Parathyroid adenoma (tissue), 2 donors: ENCODE measurements at regions not wholly inside any gene's neighbourhood (a gene's known extent, or its start where the extent isn't known, plus 50 kb on each side); places are given as distances from the start of the nearest gene placed in this dataset.

Experiments used
- H2AFZ ChIP-seq: fragments of 300-600 bp; sonication (generic); one replicate; pipeline ENCODE4 v1.7.0; 2017; ENCODE audit warnings: antibody characterized with exemption, mild to moderate bottlenecking
- H3K27ac ChIP-seq: fragments of 300-600 bp; sonication (generic); one replicate; pipeline ENCODE4 v1.7.0; 2017
- H3K27me3 ChIP-seq: fragments of 300-600 bp; sonication (generic); one replicate; pipeline ENCODE4 v1.7.0; 2017; ENCODE audit warnings: low read length; ENCODE audit not compliant: control insufficient read depth, insufficient read depth
- H3K36me3 ChIP-seq: fragments of 300-600 bp; sonication (generic); one replicate; pipeline ENCODE4 v1.7.0; 2017; ENCODE audit warnings: low read length; ENCODE audit not compliant: control insufficient read depth, insufficient read depth
- H3K4me1 ChIP-seq: fragments of 300-600 bp; sonication (generic); one replicate; pipeline ENCODE4 v1.7.0; 2017; ENCODE audit warnings: control low read depth
- H3K4me2 ChIP-seq: fragments of 300-600 bp; sonication (generic); one replicate; pipeline ENCODE4 v1.7.0; 2017; ENCODE audit warnings: low read length
- H3K4me3 ChIP-seq: fragments of 300-600 bp; sonication (generic); one replicate; pipeline ENCODE4 v1.7.0; 2017; ENCODE audit warnings: low read depth, low read length
- H3K79me2 ChIP-seq: fragments of 300-600 bp; sonication (generic); one replicate; pipeline ENCODE4 v1.7.0; 2017; ENCODE audit warnings: control low read depth
- H3K9ac ChIP-seq: fragments of 300-600 bp; sonication (generic); one replicate; pipeline ENCODE4 v1.7.0; 2017; ENCODE audit warnings: mild to moderate bottlenecking
- H3K9me3 ChIP-seq: fragments of 300-600 bp; sonication (generic); one replicate; pipeline ENCODE4 v1.7.0; 2017; ENCODE audit warnings: low read length; ENCODE audit not compliant: control insufficient read depth
- CTCF ChIP-seq: fragments of 300-600 bp; sonication (generic); IDR thresholded peaks from one replicate; pipeline ENCODE4 v1.7.0; 2017; ENCODE audit warnings: antibody characterized with exemption, mild to moderate bottlenecking
- donor health status: primary hyperparathyroidism.

DNA sequence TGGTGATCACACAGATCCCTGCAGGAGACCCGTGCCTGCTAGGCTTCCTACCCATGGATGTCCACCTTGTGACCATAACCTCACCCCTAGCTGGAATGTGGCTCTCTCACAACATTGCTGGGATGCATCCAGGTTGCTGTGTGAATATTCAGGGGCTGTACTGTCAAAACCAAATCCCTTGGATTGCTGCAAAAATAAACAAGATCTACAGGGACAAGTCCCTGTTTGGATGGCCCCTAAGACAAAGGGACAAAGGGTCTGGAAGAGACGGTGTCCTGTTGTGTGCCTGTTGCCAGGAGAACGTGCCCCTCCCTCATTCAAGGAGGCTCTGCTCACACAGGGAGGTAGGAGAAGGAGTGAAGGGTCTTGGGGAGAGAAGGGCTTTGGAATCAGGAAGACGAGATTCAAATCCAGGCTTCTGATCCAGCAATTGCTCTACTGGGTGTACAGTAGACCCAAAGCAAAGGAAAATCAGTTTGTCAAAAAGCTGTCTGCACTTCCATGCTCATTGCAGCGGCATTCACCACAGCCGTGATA, 89.2 kb upstream of the WASF3 start:
- Histone ChIP-seq H3K9ac (no peak overlapping the region), H3K27ac (no peak overlapping the region), H3K4me3 (no peak overlapping the region), H3K4me1 (no peaks in the 10 kb centered on the region), H2AFZ (no peak overlapping the region), H3K79me2 (no peaks in the 10 kb centered on the region), H3K27me3 (no peaks in the 10 kb centered on the region), H3K36me3 (no peaks in the 10 kb centered on the region), H3K9me3 (no peaks in the 10 kb centered on the region), H3K4me2 (no peak overlapping the region)
- no peak for TF ChIP-seq CTCF

- no peaks in the 10 kb centered on the region for H3K36me3 ChIP-seq
- TF ChIP-seq CTCF, result no peak
- H3K9ac ChIP-seq, result no peak overlapping the region
- no peaks in the 10 kb centered on the region for H3K79me2 ChIP-seq
- no peak overlapping the region for H3K27ac ChIP-seq
- no peaks in the 10 kb centered on the region for H3K27me3 ChIP-seq
- no peaks in the 10 kb centered on the region for H3K9me3 ChIP-seq
- no peaks in the 10 kb centered on the region for H3K4me1 ChIP-seq
- H2AFZ ChIP-seq, result no peak overlapping the region
- H3K4me2 ChIP-seq, result no peak overlapping the region
- no peak overlapping the region for H3K4me3 ChIP-seq
Observed at GRCh38 chr13:26469602-26470001, 87.9 kb upstream of the WASF3 start.

DNA sequence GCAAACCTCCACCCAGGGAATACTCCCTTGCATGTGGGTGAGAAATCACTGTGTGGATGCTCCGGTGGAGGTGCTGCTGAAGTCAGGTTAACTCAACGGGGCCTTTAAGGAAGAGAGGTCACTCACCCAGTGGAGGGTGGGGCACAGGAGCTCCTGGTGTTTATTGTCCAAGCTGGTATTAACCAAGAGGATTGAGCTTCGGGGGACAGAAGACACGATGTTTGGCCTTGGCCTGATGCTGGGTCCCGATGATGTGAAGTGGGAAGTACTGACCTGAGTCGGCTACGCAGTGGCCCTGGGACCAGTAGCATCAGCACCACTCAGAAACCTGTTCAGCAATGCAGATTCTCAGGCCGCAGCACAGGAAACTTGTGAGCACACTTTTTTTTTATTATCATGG, 85.7 kb upstream of the WASF3 start:
- no peak overlapping the region for H3K4me2 ChIP-seq
- H3K9me3 ChIP-seq, result no peaks in the 10 kb centered on the region
- H2AFZ ChIP-seq, result no peak overlapping the region
- H3K4me1 ChIP-seq, result no peaks in the 10 kb centered on the region
- no peaks in the 10 kb centered on the region for H3K27me3 ChIP-seq
- H3K27ac ChIP-seq, result no peak overlapping the region
- no peak for TF ChIP-seq CTCF
- H3K79me2 ChIP-seq, result no peaks in the 10 kb centered on the region
- H3K9ac ChIP-seq, result no peak overlapping the region
- no peaks in the 10 kb centered on the region for H3K36me3 ChIP-seq
- no peak overlapping the region for H3K4me3 ChIP-seq

- H2AFZ ChIP-seq, result no peak overlapping the region
- H3K36me3 ChIP-seq, result no peaks in the 10 kb centered on the region
- no peak for TF ChIP-seq CTCF
- H3K4me2 ChIP-seq, result no peak overlapping the region
- H3K27me3 ChIP-seq, result no peaks in the 10 kb centered on the region
- H3K27ac ChIP-seq, result no peak overlapping the region
- no peaks in the 10 kb centered on the region for H3K4me1 ChIP-seq
- no peak overlapping the region for H3K4me3 ChIP-seq
- H3K9ac ChIP-seq, result no peak overlapping the region
- no peaks in the 10 kb centered on the region for H3K79me2 ChIP-seq
- H3K9me3 ChIP-seq, result no peaks in the 10 kb centered on the region
Observed at GRCh38 chr13:26473571-26474230, 83.8 kb upstream of the WASF3 start.

DNA sequence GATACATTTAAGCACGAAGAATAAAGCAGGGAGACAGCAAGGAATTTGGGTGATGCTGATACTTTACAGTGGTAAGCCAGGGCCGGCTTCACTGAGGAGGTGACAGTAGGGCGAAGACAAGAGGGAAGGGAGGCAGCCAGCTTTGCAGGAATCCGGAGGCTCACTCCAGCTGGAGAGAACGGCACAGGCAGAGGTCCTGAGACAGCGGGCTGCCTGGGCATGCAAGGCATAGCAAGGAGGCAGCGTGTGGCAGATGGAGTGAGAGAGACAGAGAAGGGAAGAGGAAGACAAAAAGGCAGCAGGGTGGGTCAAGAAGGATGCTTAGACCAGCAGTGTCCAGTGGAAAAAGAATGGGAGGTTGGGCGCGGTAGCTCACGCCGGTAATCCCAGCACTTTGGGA, 83.2 kb upstream of the WASF3 start:
- Histone ChIP-seq H3K4me3 (no peak overlapping the region), H3K79me2 (no peaks in the 10 kb centered on the region), H3K4me2 (no peak overlapping the region), H3K4me1 (no peaks in the 10 kb centered on the region), H3K9ac (no peak overlapping the region), H2AFZ (no peak overlapping the region), H3K36me3 (no peaks in the 10 kb centered on the region), H3K27ac (no peak overlapping the region), H3K9me3 (no peaks in the 10 kb centered on the region), H3K27me3 (no peaks in the 10 kb centered on the region)
- no peak for TF ChIP-seq CTCF
